GM21529 (cell line): ENCODE measurements at regions not wholly inside any gene's neighbourhood (a gene's known extent, or its start where the extent isn't known, plus 50 kb on each side); places are given as distances from the start of the nearest gene placed in this dataset.

ENCODE experiments used
- ATAC-seq: cut with Tn5 transposase; IDR thresholded peaks from one replicate; pipeline ENCODE4 v1.9.1; 2021; ENCODE audit not compliant: unreplicated experiment

DNA sequence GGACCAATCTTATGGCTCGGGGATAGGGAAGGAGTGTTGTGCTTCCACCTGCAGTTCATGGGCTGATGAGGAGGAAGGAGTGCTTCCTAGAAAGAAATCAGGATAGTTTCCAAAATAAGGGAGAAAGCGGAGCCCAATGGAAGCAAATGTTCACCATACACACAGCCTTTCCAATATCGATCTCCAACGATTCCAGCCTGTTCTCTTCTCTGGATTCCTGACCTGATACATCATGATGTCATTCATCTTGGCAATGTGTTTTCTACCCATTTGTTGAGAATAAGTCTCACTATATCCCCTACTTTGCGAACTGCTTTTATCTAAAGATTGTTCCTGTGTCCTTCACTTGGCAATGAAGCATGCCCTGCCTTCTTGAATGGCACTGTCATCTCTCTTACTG, 205.3 kb upstream of the SIX2 start:
- no peak for ATAC-seq

DNA sequence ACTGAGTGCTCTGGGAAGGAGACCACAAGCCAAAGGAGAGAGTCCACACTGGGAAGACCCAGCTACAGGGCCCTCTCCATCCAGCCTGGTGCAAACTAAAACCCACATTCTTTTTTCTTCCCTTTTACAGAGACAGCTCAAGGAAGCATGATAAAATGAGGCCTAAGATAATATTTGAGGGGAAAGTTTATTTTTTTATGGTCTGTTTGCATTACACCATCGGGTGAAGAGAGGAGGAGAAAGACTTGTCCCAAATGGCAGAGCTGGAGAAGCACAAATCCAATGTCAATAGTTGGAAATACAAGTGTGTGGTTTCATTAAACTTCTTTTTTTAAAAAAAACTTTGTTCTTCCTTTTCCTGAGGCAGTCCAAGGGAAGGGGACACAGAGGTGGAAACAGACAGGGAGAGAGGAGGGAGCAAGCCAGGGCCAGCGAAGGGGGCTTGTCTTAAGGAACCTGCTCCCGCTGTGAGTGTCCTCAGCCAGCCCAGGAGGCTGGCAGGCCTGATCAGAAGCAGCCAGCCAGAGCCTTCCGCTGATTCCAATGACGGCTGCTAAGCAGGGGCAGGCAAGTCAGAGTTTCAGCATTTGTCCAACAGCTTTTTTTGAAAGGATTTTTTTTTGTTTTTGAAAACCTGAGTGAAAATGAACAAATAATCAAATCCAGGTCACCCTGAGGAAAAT, 203.8 kb upstream of the SIX2 start:
- no peak for ATAC-seq

DNA sequence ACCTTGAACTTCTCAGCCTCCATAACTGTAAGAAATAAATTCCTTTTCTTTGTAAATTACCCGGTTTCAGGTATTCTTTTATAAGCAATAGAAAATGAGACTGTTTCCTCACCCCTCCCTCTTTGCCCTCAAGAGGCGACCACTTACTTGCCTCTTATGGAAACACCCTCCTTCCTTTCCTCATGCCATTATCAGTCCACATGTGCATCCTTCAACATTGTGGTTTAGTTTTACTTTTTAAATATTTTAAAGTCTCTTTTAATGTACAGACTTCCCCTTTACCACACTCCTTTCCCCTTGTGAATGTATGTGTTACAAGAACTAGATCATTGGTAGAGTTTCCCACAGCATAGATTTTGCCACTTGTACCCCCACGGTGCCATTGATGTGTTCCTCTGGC, 202.4 kb upstream of the SIX2 start:
- ATAC-seq = no peak

GRCh38 chr2:45210462-45211195, 201.4 kb upstream of the SIX2 start:
- no peak for ATAC-seq

- no peak for ATAC-seq
Observed at GRCh38 chr2:45209875-45210274, 200.6 kb upstream of the SIX2 start.

- no peak for ATAC-seq
Observed at GRCh38 chr2:45209302-45209701, 200.1 kb upstream of the SIX2 start.

GRCh38 chr2:45207101-45207500, 197.8 kb upstream of the SIX2 start:
- no peak for ATAC-seq

DNA sequence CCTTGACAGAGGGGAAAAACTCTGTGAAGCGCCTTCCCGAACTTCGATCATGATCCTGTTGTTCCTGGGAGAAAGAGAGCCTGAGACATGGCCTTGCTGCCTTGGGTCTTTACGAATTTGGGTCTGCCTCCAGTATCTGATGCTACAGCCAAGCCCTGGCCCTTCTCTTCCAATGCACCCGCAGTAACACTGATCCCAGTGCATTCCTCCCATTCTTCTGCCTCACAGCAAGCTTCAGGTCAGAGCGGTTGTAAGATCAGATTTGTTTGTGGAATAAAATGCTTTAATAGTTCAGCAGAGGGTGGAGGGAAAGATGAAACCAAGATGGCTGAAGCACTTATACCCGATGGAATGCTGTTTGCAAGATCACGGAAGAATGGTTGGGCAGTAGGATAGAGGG, 196.7 kb upstream of the SIX2 start:
- ATAC-seq = no peak

- ATAC-seq = no peak
Observed at GRCh38 chr2:45205480-45205879, 196.2 kb upstream of the SIX2 start.

DNA sequence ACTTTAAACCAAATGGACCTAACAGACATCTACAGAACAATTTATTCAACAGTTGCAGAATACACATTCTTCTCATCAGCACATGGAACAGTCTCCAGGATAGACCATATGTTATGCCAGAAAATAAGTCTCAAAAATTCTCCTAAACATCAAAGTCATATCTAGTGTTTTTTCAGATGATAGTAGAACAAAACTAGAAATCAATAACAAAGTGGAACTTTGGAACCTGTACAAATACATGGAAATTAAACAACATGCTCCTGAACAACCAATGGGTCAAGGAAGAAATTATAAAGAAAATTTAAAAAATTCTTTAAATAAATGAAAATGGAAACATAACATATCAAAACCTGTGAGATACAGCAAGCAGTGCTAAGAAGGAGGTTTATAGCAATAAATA, 194.1 kb upstream of the SIX2 start:
- ATAC-seq = no peak

DNA sequence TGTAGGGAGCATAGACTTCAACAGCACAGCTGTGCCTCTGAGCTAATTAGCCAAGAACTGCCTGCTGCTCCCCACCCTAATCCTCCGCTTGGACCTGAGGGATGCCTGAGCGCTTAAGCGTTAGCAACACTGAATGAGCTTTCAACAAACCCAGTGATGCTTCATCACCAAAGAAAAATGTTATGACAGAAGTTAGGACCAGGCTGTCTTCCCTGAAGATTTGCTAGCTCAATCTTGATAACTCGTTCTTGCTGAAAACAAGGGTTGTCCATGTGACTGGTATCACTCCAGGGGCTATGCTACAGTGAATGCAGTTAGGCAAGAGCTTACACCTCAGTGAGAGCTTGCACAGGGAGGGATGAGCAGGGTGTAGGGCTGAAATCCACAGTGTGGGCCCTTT, 190.7 kb upstream of the SIX2 start:
- no peak for ATAC-seq

DNA sequence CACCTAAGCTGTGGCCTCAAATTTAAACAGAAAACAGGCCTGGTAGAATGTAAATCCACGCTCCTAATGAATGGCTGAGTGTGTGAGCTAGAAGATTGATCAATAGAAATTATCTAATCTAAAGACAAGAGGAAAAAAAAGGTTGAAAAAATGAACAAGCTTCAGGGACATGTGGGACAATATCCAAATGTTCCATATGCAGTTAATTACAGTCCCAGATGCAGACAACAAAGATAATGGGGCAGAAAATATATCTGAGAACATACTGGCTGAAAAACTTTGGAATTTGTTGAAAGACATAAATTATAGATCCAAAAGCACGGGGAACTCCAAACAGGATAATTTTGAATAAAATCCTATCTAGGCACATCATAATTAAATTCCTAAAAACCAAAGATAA, 186.7 kb upstream of the SIX2 start:
- no peak for ATAC-seq

DNA sequence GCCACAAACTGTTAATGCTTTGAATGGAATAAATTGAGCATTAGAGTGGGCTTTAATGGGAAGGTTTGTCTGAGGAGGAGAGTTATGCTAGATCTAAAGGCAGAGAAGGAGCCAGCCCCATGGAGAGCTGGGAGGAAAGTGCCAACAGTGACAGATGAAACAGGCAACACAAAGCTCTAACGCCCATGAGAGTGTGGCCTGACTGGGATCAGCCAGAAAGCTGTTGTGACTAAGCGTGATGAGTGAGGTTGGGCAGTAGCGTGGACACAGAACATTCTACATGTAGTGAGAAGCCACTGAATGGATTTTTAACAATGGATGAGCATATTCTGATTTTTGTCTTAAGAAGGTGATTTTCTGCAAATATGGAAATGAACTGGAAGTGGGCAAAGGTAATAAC, 185.3 kb upstream of the SIX2 start:
- no peak for ATAC-seq

- ATAC-seq = no peak
Observed at GRCh38 chr2:45193581-45193980, 184.3 kb upstream of the SIX2 start.

DNA sequence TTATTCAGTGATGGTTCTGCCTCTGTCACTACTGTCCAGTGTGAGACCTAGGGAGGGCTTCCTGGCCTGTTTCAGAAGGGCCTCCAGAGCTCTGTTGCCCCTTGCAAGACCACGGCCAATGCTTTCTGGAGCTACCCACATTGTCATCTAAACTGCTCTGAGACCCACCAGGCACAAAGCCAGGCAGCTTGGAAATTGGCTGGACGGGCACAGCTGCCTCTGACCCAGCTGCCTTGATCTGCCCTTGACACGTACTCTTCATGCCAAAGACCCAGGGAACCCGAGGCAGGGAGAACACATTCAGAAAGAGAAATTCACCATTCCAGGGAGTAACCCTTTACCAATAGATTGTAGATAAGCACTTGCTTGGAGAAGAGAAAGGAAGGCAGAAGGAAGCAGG, 183.7 kb upstream of the SIX2 start:
- no peak for ATAC-seq

DNA sequence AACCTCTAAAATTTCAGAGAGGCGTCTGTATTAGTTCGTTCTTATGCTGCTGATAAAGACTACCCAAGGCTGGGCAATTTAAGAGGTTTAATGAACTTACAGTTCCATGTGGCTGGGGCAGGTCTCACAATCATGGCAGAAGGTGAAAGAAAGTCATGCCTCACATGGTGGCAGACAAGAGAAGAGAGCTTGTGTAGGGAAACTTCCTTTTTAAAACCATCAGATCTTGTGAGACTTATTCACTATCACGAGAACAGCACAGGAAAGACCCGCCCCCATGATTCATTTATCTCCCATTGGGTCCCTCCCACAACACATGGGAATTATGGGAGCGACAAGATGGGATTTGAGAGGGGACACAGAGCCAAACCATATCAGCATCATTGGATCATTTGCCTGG, 183.2 kb upstream of the SIX2 start:
- ATAC-seq = no peak

DNA sequence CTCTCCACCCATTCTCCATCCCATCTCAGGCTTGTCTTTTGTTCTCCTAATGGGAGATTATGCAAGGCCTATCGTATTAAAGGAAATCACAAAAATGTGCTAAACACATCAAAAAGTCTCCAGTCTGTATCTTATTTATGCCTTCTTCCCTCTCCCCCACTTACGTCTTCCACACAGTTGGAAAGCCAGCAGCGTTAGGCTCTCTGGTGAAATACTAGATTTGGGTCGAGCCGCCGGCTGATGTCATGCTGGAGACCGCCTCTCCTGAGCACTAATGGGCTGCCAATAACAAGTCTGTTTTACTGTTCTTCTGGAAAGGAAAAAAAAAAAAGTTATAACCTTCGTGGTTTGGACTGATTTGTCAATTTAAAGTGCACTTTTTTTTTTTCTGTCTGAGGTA, 182.7 kb upstream of the SIX2 start:
- ATAC-seq = no peak

DNA sequence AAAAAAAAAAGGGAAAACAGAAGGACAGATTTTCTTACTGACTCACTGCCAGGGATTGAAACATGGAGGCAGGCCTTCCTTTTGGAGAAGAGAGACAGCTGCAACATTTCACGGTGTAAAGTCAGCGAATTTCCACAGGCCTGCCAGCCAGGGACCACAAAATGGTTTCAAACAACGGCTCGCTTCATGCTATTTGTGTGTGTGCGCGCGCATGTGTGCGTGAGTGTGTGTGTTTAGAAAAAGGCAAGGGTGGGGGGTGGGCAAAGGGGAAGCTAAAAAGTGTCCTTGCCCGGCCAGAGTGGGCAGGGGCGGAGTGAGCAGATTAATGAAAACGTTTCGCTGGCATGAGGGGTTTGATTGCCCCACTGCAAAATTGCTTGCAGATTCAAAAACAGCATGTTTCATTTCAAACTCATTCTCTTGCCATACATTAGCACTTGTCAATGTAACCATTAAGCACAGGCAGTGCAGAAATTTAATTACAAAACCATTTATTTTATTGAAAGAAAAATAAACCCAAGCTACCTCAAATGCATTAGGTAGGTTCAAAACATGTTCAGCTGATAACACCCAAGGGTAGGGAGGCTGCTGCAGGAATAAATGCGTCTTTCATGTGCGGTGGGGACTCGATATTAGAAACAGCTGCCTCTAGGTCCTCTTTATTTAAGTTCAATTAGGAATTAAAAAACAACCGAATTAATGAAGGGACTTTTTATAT, 182.1 kb upstream of the SIX2 start:
- ATAC-seq = no peak

DNA sequence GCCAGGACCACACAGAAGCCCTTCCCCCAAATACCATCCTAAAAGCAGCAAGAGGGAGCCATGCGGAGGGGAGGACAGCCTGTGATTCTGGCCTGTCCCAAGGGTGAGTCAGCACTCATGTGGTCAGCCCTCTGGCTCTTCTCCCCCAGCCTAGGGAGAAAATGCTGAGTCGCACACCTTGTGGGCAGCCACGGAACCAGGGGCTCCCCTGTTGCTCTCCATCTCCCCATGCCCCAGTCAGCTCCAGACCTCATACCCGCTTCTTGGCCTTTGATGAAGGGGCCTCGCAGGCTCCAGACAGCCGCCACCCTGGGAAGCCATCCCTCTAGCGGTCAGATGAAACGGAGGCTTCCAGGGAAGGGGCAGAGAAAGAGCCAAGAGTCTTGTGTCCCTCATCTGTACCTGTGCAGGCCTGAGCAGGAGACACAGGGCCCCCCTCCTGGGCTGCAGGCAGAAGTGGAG, 181.3 kb upstream of the SIX2 start:
- no peak for ATAC-seq

- ATAC-seq = no peak
Observed at GRCh38 chr2:45184606-45185005, 175.4 kb upstream of the SIX2 start.

DNA sequence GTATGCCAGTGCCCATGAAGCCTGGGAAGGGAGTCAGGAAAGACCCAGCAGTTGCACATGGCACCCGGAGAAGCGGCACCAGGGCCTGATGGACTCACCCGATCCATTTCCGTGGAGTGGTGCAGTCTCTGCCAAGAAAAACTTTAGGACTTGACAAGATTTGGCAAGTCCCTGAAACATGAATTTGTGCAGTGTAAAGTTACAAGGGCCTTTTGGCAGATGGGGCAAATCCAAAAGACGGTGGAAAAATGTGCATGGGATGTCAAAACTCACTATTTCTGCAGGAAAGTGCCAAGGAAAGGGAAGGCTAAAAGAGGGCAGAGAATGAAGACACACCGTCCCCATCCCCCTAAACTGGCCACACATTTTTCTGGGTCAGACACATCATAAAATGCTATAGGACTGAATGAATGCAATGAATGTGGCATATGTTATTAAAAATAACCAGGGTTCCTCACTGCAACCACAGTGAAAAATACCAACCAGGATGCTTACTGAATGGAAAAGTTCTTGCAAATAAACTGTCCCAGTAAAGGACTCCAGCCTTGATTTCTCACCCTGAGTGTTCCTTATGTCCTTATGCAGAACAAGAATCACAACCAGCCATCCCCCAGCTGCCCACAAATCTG, 173.5 kb upstream of the SIX2 start:
- no peak for ATAC-seq

GRCh38 chr2:45180779-45181178, 171.5 kb upstream of the SIX2 start:
- ATAC-seq = no peak
